ELF-1 (cell line): ENCODE measurements at regions not wholly inside any gene's neighbourhood (a gene's known extent, or its start where the extent isn't known, plus 50 kb on each side); places are given as distances from the start of the nearest gene placed in this dataset.
"Not testable (repeated sequence)": the region's sequence is repeated elsewhere in the genome, so short reads cannot be mapped to it uniquely, and the experiment has no call there.

ENCODE experiments used
- DNase-seq: peaks from one replicate; pipeline ENCODE4 v3.0.0-alpha.2; 2016; ENCODE audit warnings: low read depth, low spot score

GRCh38 chr2:231644426-231644825 is 51.8 kb downstream of the TEX44 start:
- no peak for DNase-seq

GRCh38 chr2:231646476-231646875 is 53.8 kb downstream of the TEX44 start:
- DNase-seq = peak; percentile 65

GRCh38 chr2:231648579-231649174 is 56.0 kb downstream of the TEX44 start:
- DNase-seq = peak; percentile 86

GRCh38 chr2:231651561-231651960 is 56.8 kb upstream of the PTMA start:
- DNase-seq = not testable (repeated sequence)

GRCh38 chr2:231655488-231655887 is 52.8 kb upstream of the PTMA start:
- DNase-seq = peak; percentile 34

GRCh38 chr2:231655894-231656293 is 52.4 kb upstream of the PTMA start:
- no peak for DNase-seq
